SK-N-MC (cell line): ENCODE measurements at regions not wholly inside any gene's neighbourhood (a gene's known extent, or its start where the extent isn't known, plus 50 kb on each side); places are given as distances from the start of the nearest gene placed in this dataset.

ENCODE experiments used
- DNase-seq: peaks from one replicate; pipeline ENCODE4 v3.0.0-alpha.2; 2011; ENCODE audit warnings: low read depth, low spot score
- H3K27ac ChIP-seq: fragments of 200-600 bp; sonication (generic); 2 replicates; pipeline ENCODE4 v1.5.1; 2016; ENCODE audit warnings: mixed run types
- H3K36me3 ChIP-seq: fragments of 200-600 bp; sonication (generic); 2 replicates; pipeline ENCODE4 v1.6.1; 2017; ENCODE audit warnings: antibody characterized with exemption, low read length, mixed read lengths; ENCODE audit not compliant: insufficient read depth
- H3K4me3 ChIP-seq: fragments of 200-600 bp; sonication (generic); 2 replicates; pipeline ENCODE4 v1.5.1; 2016
- H3K9ac ChIP-seq: fragments of 200-600 bp; sonication (generic); 2 replicates; pipeline ENCODE4 v1.8.0; 2017; ENCODE audit warnings: mixed run types, mixed read lengths; ENCODE audit not compliant: insufficient read length
- H3K9me3 ChIP-seq: fragments of 200-600 bp; sonication (generic); 2 replicates; pipeline ENCODE4 v1.6.1; 2017; ENCODE audit warnings: low read depth, mild to moderate bottlenecking, antibody characterized with exemption, low read length, moderate library complexity, mixed read lengths
- EZH2 ChIP-seq: fragments of 200-600 bp; sonication (generic); IDR thresholded peaks from one replicate; pipeline ENCODE4 v1.6.1; 2017; ENCODE audit warnings: antibody characterized with exemption
- FOXP2 ChIP-seq: optimal IDR thresholded peaks from 2 replicates; pipeline ENCODE3; 2011; ENCODE audit warnings: mild to moderate bottlenecking, moderate library complexity; ENCODE audit not compliant: insufficient read depth; ENCODE audit errors: extremely low read length, control extremely low read depth
- POLR2AphosphoS5 ChIP-seq: IDR thresholded peaks from 2 replicates; pipeline ENCODE4 v1.6.1; 2012; ENCODE audit warnings: mild to moderate bottlenecking, low read depth, low read length, borderline replicate concordance

GRCh38 chr1:118346936-118347335, 161.9 kb upstream of the SPAG17 start:
- DNase-seq, result no peak
- Histone ChIP-seq H3K9ac (no peak overlapping the region), H3K27ac (no peak overlapping the region), H3K9me3 (no peaks in the 10 kb centered on the region), H3K36me3 (no peaks in the 10 kb centered on the region), H3K4me3 (no peak overlapping the region)
- TF ChIP-seq POLR2AphosphoS5 (no peak), FOXP2 (no peak), EZH2 (no peak)

- no peak overlapping the region for H3K4me3 ChIP-seq
- no peak overlapping the region for H3K27ac ChIP-seq
- H3K9me3 ChIP-seq, result no peaks in the 10 kb centered on the region
- no peaks in the 10 kb centered on the region for H3K36me3 ChIP-seq
- DNase-seq, result no peak
- TF ChIP-seq POLR2AphosphoS5, result no peak
- TF ChIP-seq FOXP2, result no peak
- no peak for TF ChIP-seq EZH2
- H3K9ac ChIP-seq, result no peak overlapping the region
Measured at GRCh38 chr1:118340928-118341910, 156.2 kb upstream of the SPAG17 start.

GRCh38 chr1:118339400-118340124, 154.5 kb upstream of the SPAG17 start:
- H3K9ac ChIP-seq, result no peak overlapping the region
- no peaks in the 10 kb centered on the region for H3K9me3 ChIP-seq
- H3K4me3 ChIP-seq, result no peak overlapping the region
- no peak for DNase-seq
- H3K36me3 ChIP-seq, result no peaks in the 10 kb centered on the region
- TF ChIP-seq POLR2AphosphoS5 (no peak), EZH2 (no peak), FOXP2 (no peak)
- no peak overlapping the region for H3K27ac ChIP-seq

- H3K4me3 ChIP-seq, result no peak overlapping the region
- DNase-seq, result no peak
- no peaks in the 10 kb centered on the region for H3K9me3 ChIP-seq
- no peak overlapping the region for H3K27ac ChIP-seq
- TF ChIP-seq EZH2 (no peak), POLR2AphosphoS5 (no peak), FOXP2 (no peak)
- H3K36me3 ChIP-seq, result no peaks in the 10 kb centered on the region
- H3K9ac ChIP-seq, result no peak overlapping the region
Measured at GRCh38 chr1:118338936-118339335, 153.9 kb upstream of the SPAG17 start.

GRCh38 chr1:118337346-118337745, 152.3 kb upstream of the SPAG17 start:
- H3K27ac ChIP-seq, result no peak overlapping the region
- no peak overlapping the region for H3K9ac ChIP-seq
- no peak for TF ChIP-seq EZH2
- no peak for TF ChIP-seq POLR2AphosphoS5
- TF ChIP-seq FOXP2, result no peak
- no peak for DNase-seq
- no peaks in the 10 kb centered on the region for H3K9me3 ChIP-seq
- H3K36me3 ChIP-seq, result no peaks in the 10 kb centered on the region
- H3K4me3 ChIP-seq, result no peak overlapping the region

- no peak overlapping the region for H3K9ac ChIP-seq
- H3K27ac ChIP-seq, result peak overlapping the region; percentile 51; the same call in 1 of the 2 replicates
- no peaks in the 10 kb centered on the region for H3K9me3 ChIP-seq
- H3K36me3 ChIP-seq, result no peaks in the 10 kb centered on the region
- H3K4me3 ChIP-seq, result peak overlapping the region; percentile 34
- DNase-seq, result peak; percentile 87
- TF ChIP-seq POLR2AphosphoS5, result 0 out of 2 replicates have a peak, but pooled peaks have one; percentile 22
- no peak for TF ChIP-seq EZH2
Measured at GRCh38 chr1:118335331-118335732, 150.3 kb upstream of the SPAG17 start.

GRCh38 chr1:118334506-118334905, 149.5 kb upstream of the SPAG17 start:
- no peak for TF ChIP-seq FOXP2
- no peak for TF ChIP-seq EZH2
- TF ChIP-seq POLR2AphosphoS5, result no peak
- Histone ChIP-seq H3K27ac (peak overlapping the region; percentile 51; the same call in 1 of the 2 replicates), H3K9me3 (no peaks in the 10 kb centered on the region), H3K9ac (no peak overlapping the region), H3K36me3 (no peaks in the 10 kb centered on the region), H3K4me3 (no peak overlapping the region)
- no peak for DNase-seq

- TF ChIP-seq EZH2 (no peak), FOXP2 (no peak)
- H3K9ac ChIP-seq, result no peak overlapping the region
- no peak overlapping the region for H3K4me3 ChIP-seq
- H3K36me3 ChIP-seq, result no peaks in the 10 kb centered on the region
- no peak overlapping the region for H3K27ac ChIP-seq
- no peak for DNase-seq
- H3K9me3 ChIP-seq, result no peaks in the 10 kb centered on the region
Measured at GRCh38 chr1:118333601-118334210, 148.7 kb upstream of the SPAG17 start.
